Daoy (cell line): ENCODE measurements at regions not wholly inside any gene's neighbourhood (a gene's known extent, or its start where the extent isn't known, plus 50 kb on each side); places are given as distances from the start of the nearest gene placed in this dataset.
"Not testable (repeated sequence)": the region's sequence is repeated elsewhere in the genome, so short reads cannot be mapped to it uniquely, and the experiment has no call there.

Source experiments
- DNase-seq: peaks from one replicate; pipeline ENCODE4 v3.0.0-alpha.2; 2015; ENCODE audit warnings: low read depth

DNA sequence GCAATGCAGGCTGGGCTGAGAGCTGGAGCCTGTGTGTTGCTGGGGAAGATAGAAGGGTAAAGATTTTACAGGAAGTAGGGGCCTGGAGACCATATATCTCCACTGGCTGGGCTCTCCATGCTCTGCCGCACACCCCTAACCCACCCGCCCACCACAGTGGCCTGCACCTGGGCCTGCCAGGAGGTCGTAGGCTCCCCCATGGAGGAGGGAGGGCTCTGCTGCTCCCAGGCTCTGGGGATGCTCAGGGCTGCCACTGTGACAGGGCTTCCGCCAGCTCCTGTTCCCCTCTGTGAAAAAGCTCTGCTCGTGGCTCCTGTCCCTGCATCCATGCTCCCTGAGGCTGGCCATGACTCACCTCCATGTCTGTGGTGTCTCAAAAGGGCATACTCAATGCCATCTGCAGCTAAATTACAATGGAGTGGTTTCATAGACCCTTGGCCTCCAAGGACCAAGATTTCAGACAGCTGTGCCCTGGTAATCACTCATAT is 106.0 kb downstream of the CXCL12 start:
- DNase-seq, result peak; percentile 50

- not testable (repeated sequence) for DNase-seq
Observed at GRCh38 chr10:44268435-44268948, 116.4 kb downstream of the CXCL12 start.

DNA sequence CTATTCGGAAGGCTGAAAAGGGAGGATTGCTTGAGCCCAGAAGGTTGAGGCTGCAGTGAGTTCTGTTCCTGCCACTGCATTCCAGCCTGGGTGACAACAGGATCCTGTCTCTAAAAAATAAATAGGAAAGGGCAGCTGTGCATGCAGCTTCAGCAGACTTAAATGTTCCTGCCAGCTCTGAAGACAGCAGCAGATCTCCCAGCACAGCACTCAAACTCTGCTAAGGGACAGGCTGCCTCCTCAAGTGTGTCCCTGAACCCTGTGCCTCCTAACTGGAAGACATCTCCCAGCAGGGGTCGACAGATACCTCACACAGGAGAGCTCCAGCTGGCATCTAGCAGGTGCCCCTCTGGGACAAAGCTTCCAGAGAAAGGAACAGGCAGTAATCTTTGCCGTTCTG is 117.9 kb downstream of the CXCL12 start:
- DNase-seq, result no peak

DNA sequence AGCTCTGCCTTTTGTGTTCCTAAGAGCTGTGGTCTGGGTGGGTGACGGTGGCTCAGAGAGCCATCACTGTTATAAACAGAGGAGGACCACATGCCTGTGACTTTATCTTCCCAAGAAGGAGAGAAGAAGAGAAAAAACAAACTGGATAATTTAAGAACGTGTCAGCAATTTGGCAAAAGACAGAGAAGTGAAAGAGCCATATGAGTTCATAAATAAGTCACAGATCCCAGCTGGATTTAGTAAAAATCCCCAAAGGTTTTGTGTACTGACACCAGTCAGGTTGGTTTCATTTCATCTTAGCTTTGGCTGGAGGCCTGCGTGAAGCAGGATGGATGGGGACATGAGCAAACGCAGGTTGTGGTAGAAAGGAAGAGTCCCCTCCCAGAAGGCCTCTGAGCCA is 120.7 kb downstream of the CXCL12 start:
- DNase-seq, result no peak

DNA sequence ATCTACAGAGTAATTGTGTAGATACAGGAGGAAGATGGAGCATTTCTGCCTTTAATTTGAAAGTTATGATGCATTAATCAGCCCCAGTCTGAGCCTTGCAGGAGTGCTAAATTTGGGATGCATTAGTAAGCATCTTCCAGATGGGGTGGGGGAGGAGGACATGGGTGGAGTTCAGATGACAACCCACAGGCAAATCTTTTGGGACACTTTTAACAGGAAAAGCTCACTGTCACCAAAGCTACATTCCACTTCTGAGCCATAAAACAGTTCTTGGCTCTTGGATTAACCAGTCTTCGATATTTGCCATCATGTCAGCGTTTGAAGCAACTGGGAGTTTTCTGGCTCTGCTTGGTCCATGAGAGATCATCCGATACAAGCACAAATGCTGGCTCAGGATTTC is 121.1 kb downstream of the CXCL12 start:
- no peak for DNase-seq

- DNase-seq, result no peak
Observed at GRCh38 chr10:44262551-44263251, 122.2 kb downstream of the CXCL12 start.

DNA sequence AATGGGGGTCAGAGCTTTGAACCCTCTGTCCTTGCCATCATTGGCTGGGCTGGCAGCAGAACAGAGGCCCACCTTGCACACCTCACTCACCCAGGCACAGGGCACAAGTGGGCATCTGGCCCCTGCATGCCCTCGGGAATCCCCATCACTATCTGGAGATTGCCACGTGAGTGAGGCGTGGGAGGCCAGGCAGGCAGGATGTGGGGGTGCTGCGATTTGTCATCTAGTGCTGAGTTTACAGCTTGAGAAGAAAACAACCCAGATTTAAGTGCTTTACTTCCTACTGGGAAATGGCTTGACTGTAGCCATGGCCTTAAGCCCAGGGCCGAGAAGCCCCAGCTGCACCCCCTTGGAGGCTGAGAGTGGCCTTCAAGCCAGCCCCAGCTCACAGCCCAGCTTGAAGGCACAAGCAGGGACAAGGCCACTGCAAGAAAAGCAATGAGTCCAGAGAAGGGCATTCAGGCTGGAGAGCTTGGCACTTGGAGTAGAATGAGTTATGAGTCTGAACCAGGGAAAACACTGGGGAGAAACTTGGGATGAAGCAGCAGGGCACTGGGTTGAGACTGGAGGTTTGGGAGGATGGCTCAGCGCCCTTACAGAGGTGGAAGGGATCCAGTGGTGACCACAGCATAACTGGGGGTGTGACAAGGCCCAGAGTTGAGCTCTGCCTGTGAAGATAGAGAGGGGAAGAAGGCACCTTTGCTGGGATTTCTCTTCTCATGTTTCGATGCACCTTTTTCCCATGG is 123.0 kb downstream of the CXCL12 start:
- peak; percentile 78 for DNase-seq

GRCh38 chr10:44261296-44261695 is 123.6 kb downstream of the CXCL12 start:
- DNase-seq, result peak; percentile 21

- DNase-seq, result peak; percentile 62
Observed at GRCh38 chr10:44260286-44260928, 124.5 kb downstream of the CXCL12 start.

DNA sequence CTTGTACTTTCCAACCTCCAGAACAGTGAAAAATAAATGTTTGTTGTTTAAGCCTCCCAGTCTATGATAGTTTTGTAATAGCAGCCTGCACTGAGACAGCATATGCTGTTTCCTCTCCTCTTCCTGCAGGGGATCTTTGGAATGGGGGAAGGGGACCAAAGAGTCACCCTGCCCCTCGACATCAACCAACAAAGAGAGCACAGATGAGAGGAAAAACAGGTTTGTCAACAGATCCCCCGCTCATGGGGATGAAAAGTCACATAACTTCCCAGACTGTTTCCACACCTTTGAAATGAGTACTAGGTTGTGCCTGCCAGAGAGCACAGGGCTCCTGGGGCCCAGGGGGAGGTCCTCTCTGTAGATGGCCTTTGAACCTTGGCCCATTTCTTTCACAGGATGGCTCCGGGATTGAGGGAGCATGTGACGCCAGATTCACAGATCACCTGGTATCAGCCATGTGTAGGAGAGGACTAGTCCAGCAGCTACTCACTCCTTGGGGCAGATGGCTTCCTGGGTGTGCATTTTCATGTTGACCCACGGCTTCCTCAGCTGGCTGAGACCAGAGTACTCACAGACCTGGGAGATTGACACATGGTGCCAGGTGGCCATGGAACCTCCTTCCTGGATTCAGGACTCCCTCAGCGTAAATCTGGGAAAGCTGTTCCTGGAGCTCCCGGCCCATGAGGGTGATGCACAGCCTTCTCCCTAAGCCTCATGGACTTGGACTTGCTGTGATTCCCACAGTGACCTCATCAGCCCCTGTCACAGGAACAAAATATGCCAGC is 125.6 kb downstream of the CXCL12 start:
- DNase-seq, result no peak

GRCh38 chr10:44258460-44259089 is 126.3 kb downstream of the CXCL12 start:
- no peak for DNase-seq

GRCh38 chr10:44258019-44258418 is 126.9 kb downstream of the CXCL12 start:
- DNase-seq, result no peak

DNA sequence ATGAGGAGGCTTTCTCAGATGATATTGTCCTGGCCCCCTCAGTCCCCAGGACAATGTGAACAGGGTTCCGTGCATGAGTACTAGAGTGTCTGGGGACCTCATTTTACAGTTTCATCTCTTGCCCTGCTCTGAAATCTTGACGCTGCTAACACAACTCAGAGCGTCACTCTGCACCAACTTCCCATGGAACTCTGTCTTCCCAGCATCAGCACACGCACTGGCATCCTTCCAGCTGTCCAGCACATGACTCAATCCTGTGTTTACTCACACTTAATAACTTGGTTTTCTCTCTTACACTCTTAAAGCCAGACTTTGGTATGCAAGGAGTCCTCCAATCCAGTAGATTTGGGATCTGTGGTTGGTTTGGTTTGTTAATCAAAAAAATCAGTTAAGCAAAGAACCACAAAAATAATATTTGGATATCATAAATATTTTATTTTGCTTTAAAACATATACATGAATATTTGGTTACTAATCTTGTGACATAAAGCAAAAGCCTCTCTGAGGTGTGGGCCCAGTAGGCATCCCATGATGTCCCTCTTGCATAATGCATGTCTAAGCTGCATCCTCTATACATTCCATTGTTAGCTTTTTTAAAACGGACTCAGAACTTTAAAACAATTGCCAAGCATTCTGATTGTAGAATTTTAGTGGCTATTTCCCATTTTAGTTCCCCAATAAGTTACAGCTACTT is 131.0 kb downstream of the CXCL12 start:
- DNase-seq, result peak; percentile 78

GRCh38 chr10:44252631-44253030 is 132.3 kb downstream of the CXCL12 start:
- DNase-seq, result not testable (repeated sequence)

DNA sequence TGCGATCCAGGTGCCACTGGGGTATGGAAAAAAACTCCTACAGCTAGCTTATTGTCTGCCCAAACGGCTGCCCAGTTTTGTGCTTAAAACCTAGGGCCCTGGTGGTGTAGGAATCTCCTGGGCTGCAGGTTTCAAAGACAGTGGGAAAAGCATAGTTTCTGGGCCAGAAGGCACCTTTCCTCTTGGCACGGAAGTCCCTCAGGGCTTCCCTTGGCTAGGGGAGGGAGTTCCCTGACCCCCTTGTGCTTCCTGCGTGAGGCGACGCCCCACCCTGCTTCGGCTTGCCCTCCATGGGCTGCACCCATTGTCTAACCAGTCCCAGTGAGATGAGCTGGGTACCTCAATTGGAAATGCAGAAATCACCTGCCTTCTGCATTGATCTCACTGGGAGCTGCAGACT is 135.0 kb downstream of the CXCL12 start:
- DNase-seq, result not testable (repeated sequence)

- DNase-seq, result peak; percentile 46
Observed at GRCh38 chr10:44249490-44249889, 135.4 kb downstream of the CXCL12 start.

DNA sequence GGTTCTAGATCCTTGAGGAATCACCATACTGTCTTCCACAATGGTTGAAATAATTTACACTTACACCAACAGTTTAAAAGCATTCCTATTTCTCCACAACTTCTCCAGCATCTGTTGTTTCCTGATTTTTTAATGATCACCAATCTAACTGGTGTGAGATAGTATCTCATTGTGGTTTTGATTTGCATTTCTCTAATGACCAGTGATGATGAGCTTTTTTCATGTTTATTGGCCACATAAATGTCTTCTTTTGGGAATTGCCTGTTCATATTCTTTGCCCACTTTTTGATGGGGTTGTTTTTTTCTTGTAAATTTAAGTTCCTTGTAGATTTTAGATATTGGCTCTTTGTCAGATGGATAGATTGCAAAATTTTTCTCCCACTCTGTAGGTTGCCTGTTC is 138.2 kb downstream of the CXCL12 start:
- DNase-seq, result not testable (repeated sequence)

DNA sequence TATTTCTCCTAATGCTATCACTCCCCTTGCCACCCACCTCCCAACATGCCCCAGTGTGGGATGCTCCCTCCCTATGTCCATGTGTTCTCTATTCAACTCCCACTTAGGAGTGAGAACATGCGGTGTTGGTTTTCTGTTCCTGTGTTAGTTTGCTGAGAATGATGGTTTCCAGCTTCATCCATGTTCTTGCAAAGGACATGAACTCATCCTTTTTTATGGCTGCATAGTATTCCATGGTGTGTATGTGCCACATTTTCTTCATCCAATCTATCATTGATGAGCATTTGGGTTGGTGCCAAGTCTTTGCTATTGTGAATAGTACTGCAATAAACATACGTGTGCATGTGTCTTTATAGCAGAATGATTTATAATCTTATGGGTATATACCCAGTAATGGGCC is 138.6 kb downstream of the CXCL12 start:
- DNase-seq, result not testable (repeated sequence)

GRCh38 chr10:44245601-44245938 is 139.3 kb downstream of the CXCL12 start:
- no peak for DNase-seq

- no peak for DNase-seq
Observed at GRCh38 chr10:44244745-44245600, 139.9 kb downstream of the CXCL12 start.
